ENCODE measurements at regions not wholly inside any gene's neighbourhood (a gene's known extent, or its start where the extent isn't known, plus 50 kb on each side); places are given as distances from the start of the nearest gene placed in this dataset.

DNA sequence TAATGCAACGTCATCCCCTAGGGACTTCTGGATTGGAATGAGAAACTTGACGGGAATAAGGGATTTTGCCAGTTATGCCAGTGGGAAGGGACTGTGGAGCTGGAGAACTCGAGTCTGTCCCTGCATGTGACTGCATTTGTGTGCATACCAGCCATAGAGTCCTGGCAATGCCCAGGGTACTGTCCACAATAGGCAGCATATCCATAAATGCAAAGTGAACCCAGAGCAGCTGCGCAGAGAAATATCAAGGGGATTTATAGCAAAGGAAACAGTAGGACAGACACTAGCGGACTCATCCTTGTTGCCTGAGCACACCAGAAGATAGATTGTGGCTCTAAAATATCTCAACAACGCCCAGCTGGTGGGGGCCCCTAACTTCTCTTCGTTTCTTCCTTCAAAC, 247.1 kb upstream of the SRRM4 start:
- Histone ChIP-seq H4K20me1 (ENCODE audit: insufficient read depth, low read length) (no peaks in the 10 kb centered on the region), H3K9me3 (ENCODE audit: low read length) (no peaks in the 10 kb centered on the region), H3K27me3 (ENCODE audit: control insufficient read depth in 1 of 2, insufficient read depth in 2 of 2, low read length in 2 of 2) (no peaks in the 10 kb centered on the region), H2AFZ (ENCODE audit: low read length) (no peak overlapping the region), H3K4me2 (ENCODE audit: low read depth, low read length) (no peak overlapping the region), H3K79me2 (ENCODE audit: insufficient read depth, low read length) (no peaks in the 10 kb centered on the region), H3K9ac (ENCODE audit: insufficient read depth, low read depth, low read length) (no peak overlapping the region), H3K4me3 (replicated peaks in 1 of 3; ENCODE audit: insufficient read depth in 1 of 3, low read depth in 2 of 3, low read length in 3 of 3) (no peak overlapping the region), H3K36me3 (replicated peaks in 1 of 2; ENCODE audit: control insufficient read depth in 1 of 2, insufficient read depth in 2 of 2, low read length in 2 of 2) (no peaks in the 10 kb centered on the region), H3K27ac (ENCODE audit: extremely low read length, insufficient read depth, low read length) (no peak overlapping the region), H3K4me1 (ENCODE audit: insufficient read depth, low read length) (peaks cover 27% of the 10 kb centered on the region)
- FAIRE-seq (no peak), DNase-seq (ENCODE audit: low spot score) (no peak), ATAC-seq (no peak)
- in situ Hi-C loops (cut with HindIII; ENCODE audit: extremely low pct_ligation_motif_present, low pct_unique_long_range_greater_than_20kb) (no loop called here), intact Hi-C loops (cut with micrococcal nuclease; ENCODE audit: unreplicated experiment) (no loop called here)
- WGBS (ENCODE audit: low lambda C conversion rate): 25% methylated on average over 6 of the region's 7 CpGs
- ChIA-PET CTCF (ENCODE audit: low intra/inter-chr PET ratio, low total read pairs) (no interaction called here), POLR2A (no interaction called here)
- BruUV-seq (replicated peaks): no TSS peak
- TF ChIP-seq E2F5 (CRISPR knock-in tag; conservative IDR thresholded peaks at IDR 0.05): no peak
- TF ChIP-seq REPIN1 (CRISPR knock-in tag; IDR thresholded peaks at IDR 0.05; ENCODE audit: borderline replicate concordance, low read depth): no peak
- TF ChIP-seq ZNF512 (CRISPR knock-in tag; IDR thresholded peaks at IDR 0.05): no peak
- TF ChIP-seq GATAD2A (CRISPR knock-in tag; IDR thresholded peaks at IDR 0.05): no peak
- TF ChIP-seq, protein P1, sequence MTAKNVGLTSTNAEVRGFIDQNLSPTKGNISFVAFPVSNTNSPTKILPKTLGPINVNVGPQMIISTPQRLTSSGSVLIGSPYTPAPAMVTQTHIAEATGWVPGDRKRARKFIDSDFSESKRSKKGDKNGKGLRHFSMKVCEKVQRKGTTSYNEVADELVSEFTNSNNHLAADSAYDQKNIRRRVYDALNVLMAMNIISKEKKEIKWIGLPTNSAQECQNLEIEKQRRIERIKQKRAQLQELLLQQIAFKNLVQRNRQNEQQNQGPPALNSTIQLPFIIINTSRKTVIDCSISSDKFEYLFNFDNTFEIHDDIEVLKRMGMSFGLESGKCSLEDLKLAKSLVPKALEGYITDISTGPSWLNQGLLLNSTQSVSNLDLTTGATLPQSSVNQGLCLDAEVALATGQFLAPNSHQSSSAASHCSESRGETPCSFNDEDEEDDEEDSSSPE (CRISPR knock-in tag; IDR thresholded peaks at IDR 0.05): no peak
- no peak for TF ChIP-seq TEAD3 (CRISPR knock-in tag; optimal IDR thresholded peaks at IDR 0.05; ENCODE audit: borderline replicate concordance)
- no peak for TF ChIP-seq HHEX (CRISPR knock-in tag; IDR thresholded peaks at IDR 0.05)
- no peak for TF ChIP-seq JUND (CRISPR knock-in tag; IDR thresholded peaks at IDR 0.05)
- no peak for TF ChIP-seq MIXL1 (CRISPR knock-in tag; IDR thresholded peaks at IDR 0.05)
- no peak for TF ChIP-seq ZBTB34 (CRISPR knock-in tag; IDR thresholded peaks at IDR 0.05)
- no peak for TF ChIP-seq CCDC6 (CRISPR knock-in tag; IDR thresholded peaks at IDR 0.05)
- TF ChIP-seq CSRNP2 (CRISPR knock-in tag; conservative IDR thresholded peaks at IDR 0.05; ENCODE audit: low read depth): no peak
- TF ChIP-seq ZKSCAN1 (IDR thresholded peaks at IDR 0.05; ENCODE audit: low read length): no peak
- no peak for TF ChIP-seq MAZ (IDR thresholded peaks at IDR 0.05; ENCODE audit: borderline replicate concordance, low read depth, low read length)
- no peak for TF ChIP-seq MAZ (CRISPR knock-in tag; IDR thresholded peaks at IDR 0.05; ENCODE audit: low read depth)
- no peak for TF ChIP-seq KLF16 (CRISPR knock-in tag; IDR thresholded peaks at IDR 0.05)
- TF ChIP-seq NR3C1 (CRISPR knock-in tag; IDR thresholded peaks at IDR 0.05): no peak
